ENCODE measurements at regions not wholly inside any gene's neighbourhood (a gene's known extent, or its start where the extent isn't known, plus 50 kb on each side); places are given as distances from the start of the nearest gene placed in this dataset.

DNA sequence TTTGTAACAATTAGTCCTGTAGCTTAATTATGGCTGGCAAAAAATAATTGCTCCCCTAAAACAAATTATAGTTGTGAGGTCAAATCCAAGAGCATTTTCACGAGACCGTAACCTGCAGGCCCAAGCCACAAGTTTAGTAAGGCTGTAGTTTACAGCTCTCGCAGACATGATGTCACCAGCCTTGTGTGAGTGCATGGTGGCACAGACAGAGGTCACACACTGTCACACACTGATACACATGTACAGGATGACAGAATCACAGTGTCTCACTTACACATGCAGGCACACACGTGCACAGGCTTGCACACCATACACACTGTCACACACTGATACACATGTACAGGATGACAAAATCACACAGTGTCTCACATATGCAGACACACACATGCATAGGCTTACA lies 518.8 kb downstream of the IRX1 start:
- TF ChIP-seq, protein P1, sequence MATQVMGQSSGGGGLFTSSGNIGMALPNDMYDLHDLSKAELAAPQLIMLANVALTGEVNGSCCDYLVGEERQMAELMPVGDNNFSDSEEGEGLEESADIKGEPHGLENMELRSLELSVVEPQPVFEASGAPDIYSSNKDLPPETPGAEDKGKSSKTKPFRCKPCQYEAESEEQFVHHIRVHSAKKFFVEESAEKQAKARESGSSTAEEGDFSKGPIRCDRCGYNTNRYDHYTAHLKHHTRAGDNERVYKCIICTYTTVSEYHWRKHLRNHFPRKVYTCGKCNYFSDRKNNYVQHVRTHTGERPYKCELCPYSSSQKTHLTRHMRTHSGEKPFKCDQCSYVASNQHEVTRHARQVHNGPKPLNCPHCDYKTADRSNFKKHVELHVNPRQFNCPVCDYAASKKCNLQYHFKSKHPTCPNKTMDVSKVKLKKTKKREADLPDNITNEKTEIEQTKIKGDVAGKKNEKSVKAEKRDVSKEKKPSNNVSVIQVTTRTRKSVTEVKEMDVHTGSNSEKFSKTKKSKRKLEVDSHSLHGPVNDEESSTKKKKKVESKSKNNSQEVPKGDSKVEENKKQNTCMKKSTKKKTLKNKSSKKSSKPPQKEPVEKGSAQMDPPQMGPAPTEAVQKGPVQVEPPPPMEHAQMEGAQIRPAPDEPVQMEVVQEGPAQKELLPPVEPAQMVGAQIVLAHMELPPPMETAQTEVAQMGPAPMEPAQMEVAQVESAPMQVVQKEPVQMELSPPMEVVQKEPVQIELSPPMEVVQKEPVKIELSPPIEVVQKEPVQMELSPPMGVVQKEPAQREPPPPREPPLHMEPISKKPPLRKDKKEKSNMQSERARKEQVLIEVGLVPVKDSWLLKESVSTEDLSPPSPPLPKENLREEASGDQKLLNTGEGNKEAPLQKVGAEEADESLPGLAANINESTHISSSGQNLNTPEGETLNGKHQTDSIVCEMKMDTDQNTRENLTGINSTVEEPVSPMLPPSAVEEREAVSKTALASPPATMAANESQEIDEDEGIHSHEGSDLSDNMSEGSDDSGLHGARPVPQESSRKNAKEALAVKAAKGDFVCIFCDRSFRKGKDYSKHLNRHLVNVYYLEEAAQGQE (IDR thresholded peaks at IDR 0.05; ENCODE audit: insufficient read depth in 1 of 2, low read depth in 2 of 2, low read length in 2 of 2): no peak
- no peak for TF ChIP-seq FOXP2 (optimal IDR thresholded peaks at IDR 0.05; ENCODE audit: borderline replicate concordance, extremely low read depth, extremely low read length, insufficient read depth)
- no peak for TF ChIP-seq POLR2AphosphoS5 (IDR thresholded peaks at IDR 0.05; ENCODE audit: low read depth, low read length)
- no peak for TF ChIP-seq TAF1 (IDR thresholded peaks at IDR 0.05; ENCODE audit: borderline replicate concordance, insufficient read depth, low read length)
- no peak for TF ChIP-seq SIN3A (IDR thresholded peaks at IDR 0.05; ENCODE audit: borderline replicate concordance, insufficient read depth, low read length)

DNA sequence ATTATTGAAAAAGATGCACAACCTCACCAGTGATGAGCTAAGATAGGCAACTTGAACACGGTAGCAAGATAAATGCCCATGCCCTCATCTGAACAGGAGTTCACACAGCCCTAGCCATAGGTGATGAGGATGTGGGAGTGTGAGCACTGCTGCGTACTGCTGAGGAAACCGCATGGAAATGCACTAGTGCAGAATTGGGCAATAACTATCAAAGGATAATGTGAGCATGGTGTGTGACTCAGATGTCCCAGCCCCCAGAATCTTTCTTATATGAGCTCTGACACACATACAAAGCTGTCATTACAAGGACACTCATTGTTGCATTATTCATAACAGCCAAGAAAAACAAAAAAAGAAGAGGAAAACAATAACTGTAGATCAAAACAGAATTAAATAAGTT lies 521.2 kb downstream of the IRX1 start:
- no peak for TF ChIP-seq POLR2AphosphoS5 (IDR thresholded peaks at IDR 0.05; ENCODE audit: low read depth, low read length)

DNA sequence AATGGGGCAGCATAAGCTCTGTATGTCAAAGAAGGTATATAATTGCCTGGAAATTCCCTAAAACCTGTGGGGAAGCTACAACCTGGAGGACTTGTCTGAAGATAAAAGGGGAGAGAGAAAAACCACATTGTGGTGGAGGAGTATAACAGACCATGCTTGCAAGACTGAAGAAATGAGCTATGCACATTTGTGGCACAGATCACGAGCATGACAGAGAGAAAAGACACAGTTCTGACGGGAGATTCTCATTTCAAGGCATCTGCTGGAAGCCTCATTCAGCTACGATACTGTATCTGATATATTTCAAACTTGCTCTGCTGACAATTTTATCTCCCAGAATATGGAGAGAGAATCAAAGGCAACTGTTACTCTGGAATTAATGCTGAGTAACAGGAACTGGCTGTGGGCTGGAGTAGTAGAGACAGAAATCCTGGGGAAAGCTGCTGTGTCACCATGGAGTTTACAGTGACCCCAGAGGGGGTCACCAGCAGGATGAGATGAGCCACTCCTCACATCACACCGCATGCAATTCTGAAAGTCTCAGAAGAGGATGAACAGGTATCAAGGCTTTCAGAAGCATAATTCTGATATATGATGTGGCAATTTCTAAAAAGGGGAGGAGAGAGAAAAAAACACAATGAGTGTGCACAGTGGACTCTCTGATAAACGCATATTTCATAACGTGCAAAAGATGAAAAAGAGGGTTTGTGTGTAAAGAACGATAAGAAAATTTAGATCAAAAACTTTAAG lies 528.8 kb downstream of the IRX1 start:
- TF ChIP-seq POLR2AphosphoS5 (IDR thresholded peaks at IDR 0.05; ENCODE audit: low read depth, low read length) (no peak), SIN3A (IDR thresholded peaks at IDR 0.05; ENCODE audit: borderline replicate concordance, insufficient read depth, low read length) (no peak), FOXP2 (optimal IDR thresholded peaks at IDR 0.05; ENCODE audit: borderline replicate concordance, extremely low read depth, extremely low read length, insufficient read depth) (no peak), TAF1 (IDR thresholded peaks at IDR 0.05; ENCODE audit: borderline replicate concordance, insufficient read depth, low read length) (no peak)
- TF ChIP-seq, protein P1 (IDR thresholded peaks at IDR 0.05; ENCODE audit: insufficient read depth in 1 of 2, low read depth in 2 of 2, low read length in 2 of 2): no peak

DNA sequence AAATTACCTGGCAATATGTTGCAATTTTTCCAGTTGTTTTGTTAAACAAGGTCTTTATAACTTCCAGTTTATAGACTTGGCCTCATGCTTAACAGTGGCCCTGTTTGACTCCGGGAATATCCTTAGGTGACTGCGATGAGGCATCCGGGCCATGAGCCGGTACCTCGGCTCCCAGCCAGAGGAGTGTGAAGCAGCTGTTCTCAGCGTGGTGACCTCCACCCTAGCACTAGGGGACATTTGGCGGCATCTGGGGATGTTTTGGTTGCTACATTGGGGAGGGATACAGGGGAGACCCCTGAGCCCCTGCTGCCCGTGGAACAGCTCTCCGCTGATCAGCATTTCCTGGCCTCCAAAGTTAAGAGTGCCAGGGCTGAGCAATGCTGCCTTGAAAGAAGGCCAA lies 533.4 kb downstream of the IRX1 start:
- TF ChIP-seq TAF1 (IDR thresholded peaks at IDR 0.05; ENCODE audit: borderline replicate concordance, insufficient read depth, low read length): no peak
- no peak for TF ChIP-seq POLR2AphosphoS5 (IDR thresholded peaks at IDR 0.05; ENCODE audit: low read depth, low read length)
- TF ChIP-seq SIN3A (IDR thresholded peaks at IDR 0.05; ENCODE audit: borderline replicate concordance, insufficient read depth, low read length): no peak
- TF ChIP-seq FOXP2 (optimal IDR thresholded peaks at IDR 0.05; ENCODE audit: borderline replicate concordance, extremely low read depth, extremely low read length, insufficient read depth): no peak
- TF ChIP-seq, protein P1 (IDR thresholded peaks at IDR 0.05; ENCODE audit: insufficient read depth in 1 of 2, low read depth in 2 of 2, low read length in 2 of 2): no peak

DNA sequence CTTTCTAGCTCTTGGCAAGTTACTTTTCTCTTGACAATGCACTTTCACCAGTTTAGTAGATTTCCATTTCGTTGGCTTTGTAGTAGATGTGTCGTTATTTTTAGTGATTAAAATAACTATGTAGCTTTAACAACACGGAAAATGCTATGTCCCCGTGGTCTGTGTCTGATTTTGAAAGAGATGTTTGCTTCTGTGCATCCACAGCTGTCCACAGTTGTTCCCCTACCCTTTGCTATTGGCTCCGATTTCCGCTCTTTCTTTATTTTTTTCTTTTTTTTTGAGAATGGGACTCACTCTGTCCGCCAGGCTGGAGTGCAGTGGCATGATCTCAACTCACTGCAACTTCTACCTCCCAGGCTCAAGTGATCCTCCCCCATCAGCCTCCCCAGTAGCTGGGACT lies 533.9 kb downstream of the IRX1 start:
- TF ChIP-seq SIN3A (IDR thresholded peaks at IDR 0.05; ENCODE audit: borderline replicate concordance, insufficient read depth, low read length) (no peak), FOXP2 (optimal IDR thresholded peaks at IDR 0.05; ENCODE audit: borderline replicate concordance, extremely low read depth, extremely low read length, insufficient read depth) (no peak), POLR2AphosphoS5 (IDR thresholded peaks at IDR 0.05; ENCODE audit: low read depth, low read length) (no peak), TAF1 (IDR thresholded peaks at IDR 0.05; ENCODE audit: borderline replicate concordance, insufficient read depth, low read length) (no peak)
- TF ChIP-seq, protein P1 (IDR thresholded peaks at IDR 0.05; ENCODE audit: insufficient read depth in 1 of 2, low read depth in 2 of 2, low read length in 2 of 2): no peak

Data from PFSK-1 (cell line).